HepG2 (cell line): ENCODE measurements at regions not wholly inside any gene's neighbourhood (a gene's known extent, or its start where the extent isn't known, plus 50 kb on each side); places are given as distances from the start of the nearest gene placed in this dataset.

Experiments
- KDM6A ChIP-seq: IDR thresholded peaks from 2 replicates; pipeline ENCODE4 v1.6.1; 2016; ENCODE audit warnings: low read depth
- RELA ChIP-seq: sonication (generic); formaldehyde crosslinking; IDR thresholded peaks from 2 replicates; pipeline ENCODE4 v1.4.0; 2020; ENCODE audit warnings: missing genetic modification reagents
- RNF2 ChIP-seq: fragments of 450-650 bp; conservative IDR thresholded peaks from 2 replicates; pipeline ENCODE4 v1.6.1; 2016; ENCODE audit warnings: low read depth
- TAF15 ChIP-seq: fragments of 200-400 bp; formaldehyde crosslinking; IDR thresholded peaks from one replicate; pipeline ENCODE4 v1.6.1; 2018; ENCODE audit warnings: mild to moderate bottlenecking, low read depth, low read length; ENCODE audit not compliant: poor library complexity, severe bottlenecking
- ZBTB4 ChIP-seq: sonication (generic); formaldehyde crosslinking; IDR thresholded peaks from 2 replicates; pipeline ENCODE4 v1.4.0; 2020; ENCODE audit warnings: missing genetic modification reagents, mild to moderate bottlenecking, borderline replicate concordance
- ZNF720 ChIP-seq: sonication (generic); formaldehyde crosslinking; IDR thresholded peaks from 2 replicates; pipeline ENCODE4 v1.4.0; 2020; ENCODE audit warnings: missing genetic modification reagents
- ZNF850 ChIP-seq: sonication (generic); formaldehyde crosslinking; conservative IDR thresholded peaks from 2 replicates; pipeline ENCODE4 v1.9.0; 2021; ENCODE audit warnings: mild to moderate bottlenecking, missing genetic modification reagents
- ZNF883 ChIP-seq: sonication (generic); formaldehyde crosslinking; IDR thresholded peaks from 2 replicates; pipeline ENCODE4 v1.5.1; 2020; ENCODE audit warnings: mild to moderate bottlenecking, missing genetic modification reagents; ENCODE audit errors: not compliant biosample characterization
- ZSCAN12 ChIP-seq: sonication (generic); formaldehyde crosslinking; IDR thresholded peaks from 2 replicates; pipeline ENCODE4 v1.9.0; 2021; ENCODE audit warnings: mild to moderate bottlenecking, missing genetic modification reagents
- TF ChIP-seq, protein P1 (sequence below), 2 experiments: sonication (generic) in 1 of 2; formaldehyde crosslinking in 1 of 2; IDR thresholded peaks; 2 replicates each; pipeline versions ENCODE4 v1.4.0 to v1.6.1; 2016 to 2020; ENCODE audit warnings: borderline replicate concordance in 1 of 2, low read depth in 1 of 2, mild to moderate bottlenecking in 1 of 2, missing genetic modification reagents in 1 of 2
- TF ChIP-seq, protein P2 (sequence below): sonication (generic); formaldehyde crosslinking; IDR thresholded peaks from 2 replicates; pipeline ENCODE4 v1.5.1; 2020; ENCODE audit warnings: mild to moderate bottlenecking, missing genetic modification reagents, moderate library complexity
- TF ChIP-seq, protein P3 (sequence below): sonication (generic); formaldehyde crosslinking; IDR thresholded peaks from 2 replicates; pipeline ENCODE4 v1.5.1; 2020; ENCODE audit warnings: missing genetic modification reagents, mild to moderate bottlenecking, borderline replicate concordance

GRCh38 chr9:94017939-94018531 lies 62.9 kb upstream of the BARX1 start (continued):
- TF ChIP-seq, protein P1, sequence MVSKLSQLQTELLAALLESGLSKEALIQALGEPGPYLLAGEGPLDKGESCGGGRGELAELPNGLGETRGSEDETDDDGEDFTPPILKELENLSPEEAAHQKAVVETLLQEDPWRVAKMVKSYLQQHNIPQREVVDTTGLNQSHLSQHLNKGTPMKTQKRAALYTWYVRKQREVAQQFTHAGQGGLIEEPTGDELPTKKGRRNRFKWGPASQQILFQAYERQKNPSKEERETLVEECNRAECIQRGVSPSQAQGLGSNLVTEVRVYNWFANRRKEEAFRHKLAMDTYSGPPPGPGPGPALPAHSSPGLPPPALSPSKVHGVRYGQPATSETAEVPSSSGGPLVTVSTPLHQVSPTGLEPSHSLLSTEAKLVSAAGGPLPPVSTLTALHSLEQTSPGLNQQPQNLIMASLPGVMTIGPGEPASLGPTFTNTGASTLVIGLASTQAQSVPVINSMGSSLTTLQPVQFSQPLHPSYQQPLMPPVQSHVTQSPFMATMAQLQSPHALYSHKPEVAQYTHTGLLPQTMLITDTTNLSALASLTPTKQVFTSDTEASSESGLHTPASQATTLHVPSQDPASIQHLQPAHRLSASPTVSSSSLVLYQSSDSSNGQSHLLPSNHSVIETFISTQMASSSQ (IDR thresholded peaks at IDR 0.05; ENCODE audit: low read depth): no peak
- TF ChIP-seq, protein P1 (CRISPR knock-in tag; IDR thresholded peaks at IDR 0.05; ENCODE audit: borderline replicate concordance): no peak
- no peak for TF ChIP-seq ZSCAN12 (CRISPR knock-in tag)
- no peak for TF ChIP-seq ZNF850 (CRISPR knock-in tag)
- TF ChIP-seq TAF15: no peak
- no peak for TF ChIP-seq ZNF720 (CRISPR knock-in tag)
- TF ChIP-seq, protein P2, sequence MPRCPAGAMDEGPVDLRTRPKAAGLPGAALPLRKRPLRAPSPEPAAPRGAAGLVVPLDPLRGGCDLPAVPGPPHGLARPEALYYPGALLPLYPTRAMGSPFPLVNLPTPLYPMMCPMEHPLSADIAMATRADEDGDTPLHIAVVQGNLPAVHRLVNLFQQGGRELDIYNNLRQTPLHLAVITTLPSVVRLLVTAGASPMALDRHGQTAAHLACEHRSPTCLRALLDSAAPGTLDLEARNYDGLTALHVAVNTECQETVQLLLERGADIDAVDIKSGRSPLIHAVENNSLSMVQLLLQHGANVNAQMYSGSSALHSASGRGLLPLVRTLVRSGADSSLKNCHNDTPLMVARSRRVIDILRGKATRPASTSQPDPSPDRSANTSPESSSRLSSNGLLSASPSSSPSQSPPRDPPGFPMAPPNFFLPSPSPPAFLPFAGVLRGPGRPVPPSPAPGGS (CRISPR knock-in tag): no peak
- TF ChIP-seq ZBTB4 (CRISPR knock-in tag): no peak
- TF ChIP-seq RNF2: no peak
- no peak for TF ChIP-seq ZNF883 (CRISPR knock-in tag)
- TF ChIP-seq, protein P3, sequence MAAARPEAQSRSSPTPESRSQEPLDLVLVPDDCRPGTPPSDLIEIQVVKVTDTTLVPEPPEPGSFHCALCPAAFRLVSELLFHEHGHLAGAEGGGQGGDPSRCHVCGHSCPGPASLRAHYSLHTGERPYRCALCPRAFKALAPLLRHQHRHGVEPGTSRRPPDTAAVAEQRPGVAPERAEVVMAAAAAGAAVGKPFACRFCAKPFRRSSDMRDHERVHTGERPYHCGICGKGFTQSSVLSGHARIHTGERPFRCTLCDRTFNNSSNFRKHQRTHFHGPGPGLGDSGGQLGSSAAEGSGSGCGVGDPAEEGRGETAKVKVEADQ: no peak
- TF ChIP-seq RELA (CRISPR knock-in tag): no peak
- TF ChIP-seq KDM6A (CRISPR knock-in tag): no peak
